GM18499 (cell line): ENCODE measurements at regions not wholly inside any gene's neighbourhood (a gene's known extent, or its start where the extent isn't known, plus 50 kb on each side); places are given as distances from the start of the nearest gene placed in this dataset.

Source experiments
- ATAC-seq: cut with Tn5 transposase; IDR thresholded peaks from one replicate; pipeline ENCODE4 v1.9.1; 2021; ENCODE audit warnings: moderate number of reproducible peaks; ENCODE audit not compliant: insufficient read depth, unreplicated experiment

DNA sequence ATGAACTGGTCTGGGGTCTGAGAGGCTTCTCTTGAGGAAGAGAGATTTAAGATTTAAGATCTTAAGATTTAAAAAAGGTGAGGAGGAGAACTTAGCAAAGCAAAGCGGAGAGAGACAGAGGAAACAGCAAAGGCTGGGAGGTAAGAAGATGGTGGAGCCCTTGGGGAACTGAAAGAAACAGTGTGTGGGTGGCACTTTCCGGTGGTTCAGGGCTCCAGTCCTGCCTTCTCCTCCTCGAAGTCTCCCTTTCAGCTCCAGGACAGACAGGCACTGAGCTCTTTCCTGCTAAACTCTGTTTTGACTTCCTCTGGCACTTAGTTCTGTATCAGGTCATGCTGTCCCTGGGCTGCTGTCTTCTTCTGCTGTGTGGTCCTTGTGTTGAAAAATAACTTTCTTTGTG is 298.7 kb upstream of the SRRM4 start:
- peak; percentile 44 for ATAC-seq

DNA sequence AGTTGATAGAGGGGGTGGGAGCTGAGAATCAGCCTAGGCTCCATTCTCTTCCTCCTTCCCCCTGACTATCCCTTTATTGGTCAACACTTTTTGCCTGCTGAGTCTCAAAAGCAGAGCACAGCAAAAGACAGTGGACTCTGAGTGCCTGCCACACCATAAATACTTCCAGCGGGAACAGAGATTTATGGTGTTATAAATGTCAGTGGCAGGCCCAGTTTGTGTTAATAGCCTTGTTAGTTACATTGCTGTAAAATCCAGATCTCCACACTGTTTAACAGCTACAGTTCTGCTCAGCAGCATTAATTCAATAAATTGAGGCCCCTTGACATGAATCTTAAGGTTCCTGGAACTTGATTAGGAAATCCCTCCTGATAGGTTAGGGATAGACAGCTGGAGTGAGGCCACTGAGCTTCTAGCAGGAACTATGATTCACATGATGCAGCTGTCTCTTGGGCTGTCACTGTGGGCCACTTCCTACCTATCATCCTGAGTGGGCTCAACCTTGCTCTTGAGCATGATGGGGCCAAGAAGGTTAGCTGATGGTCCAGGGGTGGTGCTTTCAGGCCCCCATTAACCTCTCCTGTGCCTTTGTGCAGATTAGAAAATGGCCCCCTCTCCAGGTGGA is 295.2 kb upstream of the SRRM4 start:
- ATAC-seq = no peak

- no peak for ATAC-seq
Observed at GRCh38 chr12:118689793-118690192, 291.5 kb upstream of the SRRM4 start.

DNA sequence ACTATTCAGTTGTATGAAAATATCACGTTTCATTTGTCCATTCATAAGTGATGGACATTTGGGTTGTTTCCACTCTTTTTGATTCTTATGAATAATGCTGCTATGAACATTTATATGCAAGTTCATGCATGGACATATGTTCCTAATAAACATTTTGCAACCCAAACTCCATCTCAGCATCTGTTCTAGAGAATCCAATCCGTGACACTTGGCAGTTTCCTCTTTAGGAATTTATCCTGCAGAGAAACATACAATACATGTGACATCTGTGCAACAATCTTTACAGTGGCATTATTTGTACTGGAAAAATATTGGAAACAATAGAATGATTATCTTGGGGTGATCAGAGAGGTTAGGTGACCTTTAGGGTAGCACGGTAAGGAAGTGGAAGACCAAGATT is 290.8 kb upstream of the SRRM4 start:
- ATAC-seq = no peak

DNA sequence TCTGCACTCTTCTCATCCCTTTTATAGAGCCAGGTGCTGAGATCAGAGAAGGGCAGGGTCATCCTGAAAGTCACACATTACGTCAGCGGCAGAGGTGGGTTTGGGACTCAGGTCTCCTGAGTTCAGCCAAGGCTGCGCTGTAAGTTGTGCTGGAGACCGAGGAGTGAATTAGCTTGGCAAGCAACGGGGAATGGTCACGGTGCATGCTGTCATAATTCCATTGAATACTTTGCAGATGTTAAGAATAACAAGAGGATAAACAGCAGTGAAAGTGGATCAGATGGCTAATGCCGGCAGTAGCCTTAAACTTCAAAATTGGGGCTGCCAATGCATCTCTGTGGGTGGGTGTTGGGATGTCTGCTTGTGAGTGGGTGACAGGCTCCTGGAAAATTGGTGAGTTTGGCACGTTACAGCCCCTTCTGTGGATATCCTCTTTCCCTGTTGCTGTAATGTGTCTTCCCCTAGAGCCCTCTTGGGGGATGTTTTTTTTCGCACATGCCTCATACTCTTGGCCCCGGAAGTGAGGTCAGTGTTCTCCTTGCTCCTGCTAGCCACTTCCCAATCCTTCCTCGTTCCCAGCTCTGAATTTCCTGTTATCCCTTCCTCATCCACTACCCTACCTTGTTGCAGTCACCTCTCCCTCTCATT is 287.1 kb upstream of the SRRM4 start:
- no peak for ATAC-seq

GRCh38 chr12:118704527-118705241 is 276.7 kb upstream of the SRRM4 start:
- no peak for ATAC-seq

GRCh38 chr12:118706437-118706836 is 274.9 kb upstream of the SRRM4 start:
- no peak for ATAC-seq

GRCh38 chr12:118709946-118710345 is 271.4 kb upstream of the SRRM4 start:
- no peak for ATAC-seq

DNA sequence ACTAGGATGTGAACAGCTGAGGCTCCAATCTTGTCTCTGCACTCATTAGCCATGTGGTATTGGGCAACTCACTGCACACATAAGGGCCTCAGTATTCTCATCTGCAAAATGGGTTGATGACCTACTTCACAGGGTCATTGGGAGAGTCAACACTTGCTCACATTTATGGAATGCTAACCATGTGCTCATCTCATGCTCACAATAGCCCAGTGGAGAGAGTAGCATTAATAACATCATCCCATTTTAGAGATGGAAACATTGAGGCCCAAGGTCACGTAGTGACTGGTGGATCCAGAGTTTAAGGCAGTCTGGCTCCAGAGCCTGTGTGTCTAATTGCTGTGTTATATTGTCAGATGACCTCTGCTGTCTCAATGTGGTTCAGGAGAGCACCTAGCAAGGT is 270.2 kb upstream of the SRRM4 start:
- ATAC-seq = no peak

- ATAC-seq = no peak
Observed at GRCh38 chr12:118714051-118714460, 267.3 kb upstream of the SRRM4 start.

DNA sequence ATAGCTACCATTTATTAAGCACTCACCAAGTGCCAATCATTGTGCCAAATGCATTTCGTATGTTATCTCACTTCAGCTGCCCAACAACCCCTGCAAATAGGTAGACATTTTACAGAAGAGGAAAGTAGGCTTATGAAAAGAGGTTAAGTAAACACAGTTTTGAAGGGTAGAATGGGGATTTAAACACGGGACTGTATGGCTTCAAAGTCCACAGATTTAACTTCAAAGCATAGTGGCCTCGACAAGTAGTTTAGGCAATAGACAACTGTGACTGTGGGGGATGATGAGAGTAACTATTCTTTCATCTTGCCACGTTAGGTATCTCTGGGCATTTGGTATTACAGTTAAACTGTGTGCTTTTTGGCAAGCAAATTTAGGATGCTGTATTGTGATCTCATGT is 266.8 kb upstream of the SRRM4 start:
- ATAC-seq = no peak

DNA sequence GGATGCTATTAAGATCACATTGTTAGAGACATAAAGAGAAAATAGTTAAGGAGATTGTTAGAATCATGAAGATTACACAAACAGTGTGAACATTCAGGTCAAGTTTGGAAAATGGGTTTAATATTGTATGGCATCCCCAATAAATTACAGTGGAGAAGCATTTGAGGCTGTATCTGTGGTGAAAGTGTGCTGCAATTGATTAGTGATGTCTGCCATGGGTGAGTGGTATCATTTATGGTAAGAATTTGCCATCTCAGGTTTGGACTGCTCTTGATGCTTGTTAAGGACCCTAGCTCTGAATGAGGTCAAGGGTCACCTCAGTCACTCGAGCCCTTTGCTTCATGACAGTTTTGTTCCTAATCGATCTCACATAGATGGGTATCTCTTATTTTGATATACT is 265.7 kb upstream of the SRRM4 start:
- no peak for ATAC-seq

- ATAC-seq = no peak
Observed at GRCh38 chr12:118727196-118727978, 254.0 kb upstream of the SRRM4 start.

DNA sequence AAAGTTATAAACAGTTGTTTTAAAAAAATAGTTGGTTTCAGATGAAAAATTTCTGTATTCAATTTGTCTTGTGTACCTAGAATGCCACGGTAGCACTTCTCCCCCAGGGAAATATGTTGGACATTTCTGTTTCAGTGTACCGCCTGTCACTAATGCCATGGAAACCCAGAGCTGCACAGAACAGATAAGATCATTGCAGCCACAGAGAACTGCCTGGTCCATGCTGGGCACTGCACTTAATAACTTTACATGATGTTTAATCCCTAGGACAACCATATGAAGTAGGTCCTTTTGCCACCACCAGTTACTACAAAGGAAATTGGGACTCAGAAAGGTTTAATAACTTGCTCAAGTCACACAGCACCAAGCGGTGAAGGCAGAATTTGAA is 253.4 kb upstream of the SRRM4 start:
- ATAC-seq = no peak

DNA sequence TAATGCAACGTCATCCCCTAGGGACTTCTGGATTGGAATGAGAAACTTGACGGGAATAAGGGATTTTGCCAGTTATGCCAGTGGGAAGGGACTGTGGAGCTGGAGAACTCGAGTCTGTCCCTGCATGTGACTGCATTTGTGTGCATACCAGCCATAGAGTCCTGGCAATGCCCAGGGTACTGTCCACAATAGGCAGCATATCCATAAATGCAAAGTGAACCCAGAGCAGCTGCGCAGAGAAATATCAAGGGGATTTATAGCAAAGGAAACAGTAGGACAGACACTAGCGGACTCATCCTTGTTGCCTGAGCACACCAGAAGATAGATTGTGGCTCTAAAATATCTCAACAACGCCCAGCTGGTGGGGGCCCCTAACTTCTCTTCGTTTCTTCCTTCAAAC is 247.1 kb upstream of the SRRM4 start:
- no peak for ATAC-seq

DNA sequence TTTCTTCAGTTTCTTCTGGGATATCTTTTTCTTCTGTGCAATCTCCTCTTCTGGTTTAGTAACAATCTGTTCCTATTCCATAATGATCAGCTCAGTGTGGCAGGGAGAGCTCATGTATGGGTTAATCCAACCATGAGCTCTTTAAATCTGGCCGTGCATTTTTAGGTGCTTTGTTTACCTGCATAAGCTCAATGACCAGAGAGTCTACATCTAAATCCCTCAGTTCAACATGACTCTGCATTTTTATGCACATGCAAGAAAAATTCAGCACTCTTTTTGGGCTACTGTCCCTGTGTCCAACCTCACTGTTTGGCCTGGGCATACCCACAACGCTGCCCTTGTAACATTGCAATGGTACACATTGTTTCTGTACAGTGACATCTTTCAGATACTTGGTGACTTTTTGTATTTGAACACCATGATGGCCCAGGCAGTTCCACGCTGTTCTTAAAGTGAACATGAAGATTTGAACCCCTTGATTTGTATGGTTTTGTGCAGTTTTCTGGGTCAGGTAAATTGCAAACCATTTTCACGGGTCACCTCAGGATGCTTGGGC is 243.3 kb upstream of the SRRM4 start:
- no peak for ATAC-seq

GRCh38 chr12:118741194-118741593 is 240.1 kb upstream of the SRRM4 start:
- no peak for ATAC-seq

GRCh38 chr12:118742431-118742830 is 238.9 kb upstream of the SRRM4 start:
- ATAC-seq = no peak

DNA sequence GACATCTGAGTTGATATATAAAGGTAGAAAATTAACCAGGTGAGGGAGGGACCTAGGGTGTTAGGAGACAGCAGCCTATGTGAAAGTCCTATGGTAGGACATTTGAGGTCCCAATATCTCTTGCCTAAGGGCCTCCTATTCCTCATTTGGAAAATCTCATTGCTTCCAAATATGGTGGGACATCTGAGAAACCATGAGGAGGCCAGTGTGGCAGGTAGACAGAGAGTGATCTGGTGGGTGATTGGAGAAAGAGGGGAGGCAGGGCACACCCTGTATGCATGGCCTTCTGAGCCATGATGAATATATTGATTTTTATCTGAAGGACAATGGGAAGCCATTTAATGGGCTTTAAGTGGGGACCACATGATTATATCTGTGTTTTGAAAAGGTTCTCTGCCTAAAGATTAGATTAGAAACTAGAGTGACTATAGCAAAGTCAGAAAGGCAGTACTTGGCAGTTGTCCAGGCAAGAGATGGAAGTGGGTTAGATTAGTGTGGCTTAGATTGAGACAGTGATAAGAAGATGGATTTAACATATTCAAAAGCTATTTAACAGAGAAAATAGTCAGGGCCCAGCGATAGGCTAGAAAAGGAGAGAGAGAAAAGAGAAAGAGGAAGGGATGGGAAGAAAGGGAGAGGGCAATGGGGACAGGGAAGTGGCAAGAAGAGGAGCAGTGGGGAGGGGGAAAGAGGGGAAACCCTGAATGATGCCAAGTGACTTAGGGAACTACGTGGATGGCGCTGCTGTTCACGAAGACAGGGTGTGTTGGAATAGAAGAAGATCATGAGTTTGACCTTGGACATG is 237.2 kb upstream of the SRRM4 start:
- no peak for ATAC-seq

DNA sequence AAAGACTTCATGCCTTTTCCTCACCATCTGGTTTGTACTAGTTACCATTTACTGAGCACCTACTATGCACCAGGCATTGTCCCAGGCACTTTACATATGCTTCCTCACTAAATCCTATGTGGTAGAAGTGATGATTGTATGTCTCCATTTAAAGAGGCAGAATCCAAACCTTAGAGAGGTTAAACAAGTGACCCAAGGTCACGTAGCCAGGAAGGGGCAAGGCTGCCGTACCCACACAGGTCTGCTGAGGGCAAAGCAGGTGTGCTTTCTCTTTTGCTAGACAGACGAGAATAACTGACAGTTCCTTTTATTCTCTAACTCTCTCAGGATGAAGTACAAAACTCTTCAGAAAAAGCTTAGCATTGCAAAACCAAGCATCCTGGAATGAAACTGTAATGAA is 235.2 kb upstream of the SRRM4 start:
- ATAC-seq = no peak
